Mammary epithelial cell (primary cell): ENCODE measurements at regions not wholly inside any gene's neighbourhood (a gene's known extent, or its start where the extent isn't known, plus 50 kb on each side); places are given as distances from the start of the nearest gene placed in this dataset.

Experiments
- CTCF ChIP-seq, 2 donors: IDR thresholded peaks in 1 of 2; conservative IDR thresholded peaks in 1 of 2; 2 replicates each; pipeline ENCODE4 v1.5.1; 2011 to 2012; ENCODE audit warnings: inconsistent platforms in 2 of 2, low read length in 2 of 2, mild to moderate bottlenecking in 2 of 2, control low read depth in 1 of 2, low read depth in 1 of 2; ENCODE audit not compliant: insufficient read depth in 1 of 2; ENCODE audit errors: extremely low read depth in 1 of 2
- EZH2 ChIP-seq: IDR thresholded peaks from 2 replicates; pipeline ENCODE4 v1.6.1; 2012; ENCODE audit warnings: low read length, inconsistent platforms, borderline replicate concordance

GRCh38 chr1:222196288-222196687 is 351.6 kb downstream of the HHIPL2 start:
- no peak for TF ChIP-seq CTCF (conservative IDR thresholded peaks at IDR 0.05 in 1 of 2, IDR thresholded peaks at IDR 0.05 in 1 of 2; ENCODE audit: extremely low read depth in 1 of 2, insufficient read depth in 1 of 2, low read depth in 1 of 2, low read length in 2 of 2)
- TF ChIP-seq EZH2, result no peak
